NCI-H1436 (cell line): ENCODE measurements at regions not wholly inside any gene's neighbourhood (a gene's known extent, or its start where the extent isn't known, plus 50 kb on each side); places are given as distances from the start of the nearest gene placed in this dataset.

Experiments
- DNase-seq: peaks from one replicate; lab custom pipeline; 2025; lab: John Stamatoyannopoulos, UW

GRCh38 chr1:55974714-55975441 lies 604.5 kb downstream of the PLPP3 start:
- DNase-seq = no peak

- no peak for DNase-seq
Observed at GRCh38 chr1:55970526-55971110, 608.7 kb downstream of the PLPP3 start.

GRCh38 chr1:55969322-55969721 lies 610.0 kb downstream of the PLPP3 start:
- DNase-seq = no peak

GRCh38 chr1:55968661-55969060 lies 610.7 kb downstream of the PLPP3 start:
- no peak for DNase-seq

GRCh38 chr1:55965981-55966461 lies 613.3 kb downstream of the PLPP3 start:
- DNase-seq = no peak

GRCh38 chr1:55962472-55962871 lies 616.9 kb downstream of the PLPP3 start:
- DNase-seq = no peak

- no peak for DNase-seq
Observed at GRCh38 chr1:55959136-55959548, 620.2 kb downstream of the PLPP3 start.

- DNase-seq = no peak
Observed at GRCh38 chr1:55958498-55958897, 620.9 kb downstream of the PLPP3 start.

- DNase-seq = no peak
Observed at GRCh38 chr1:55957276-55957675, 622.1 kb downstream of the PLPP3 start.

GRCh38 chr1:55955016-55955621 lies 624.2 kb downstream of the PLPP3 start:
- DNase-seq = no peak

- no peak for DNase-seq
Observed at GRCh38 chr1:55951291-55951690, 628.1 kb downstream of the PLPP3 start.

- DNase-seq = no peak
Observed at GRCh38 chr1:55947446-55947845, 631.9 kb downstream of the PLPP3 start.

GRCh38 chr1:55943721-55944435 lies 635.5 kb downstream of the PLPP3 start:
- no peak for DNase-seq

GRCh38 chr1:55943012-55943411 lies 636.4 kb downstream of the PLPP3 start:
- no peak for DNase-seq

GRCh38 chr1:55939866-55940265 lies 639.5 kb downstream of the PLPP3 start:
- no peak for DNase-seq

- no peak for DNase-seq
Observed at GRCh38 chr1:55938861-55939260, 640.5 kb downstream of the PLPP3 start.

GRCh38 chr1:55938376-55938850 lies 641.0 kb downstream of the PLPP3 start:
- DNase-seq = peak; percentile 5

GRCh38 chr1:55937840-55938375 lies 641.5 kb downstream of the PLPP3 start:
- DNase-seq = no peak

- no peak for DNase-seq
Observed at GRCh38 chr1:55935236-55935635, 644.1 kb downstream of the PLPP3 start.

GRCh38 chr1:55932402-55932801 lies 647.0 kb downstream of the PLPP3 start:
- no peak for DNase-seq

- no peak for DNase-seq
Observed at GRCh38 chr1:55931081-55931940, 648.1 kb downstream of the PLPP3 start.
